ENCODE measurements at regions not wholly inside any gene's neighbourhood (a gene's known extent, or its start where the extent isn't known, plus 50 kb on each side); places are given as distances from the start of the nearest gene placed in this dataset.

GRCh38 chr14:54259821-54260220, 137.0 kb upstream of the CDKN3 start:
- Histone ChIP-seq H3K9me3 (ENCODE audit: insufficient read depth in 2 of 2, low read depth in 1 of 2, low read length in 1 of 2) (no peaks in the 10 kb centered on the region), H3K4me3 (ENCODE audit: extremely low read depth in 1 of 4, insufficient read depth in 2 of 4, low read depth in 3 of 4, low read length in 4 of 4) (no peak overlapping the region), H4K91ac (replicated peaks; ENCODE audit: insufficient read length, low read length) (no peak overlapping the region), H3K4me2 (ENCODE audit: insufficient read depth in 1 of 2, low read depth in 2 of 2, low read length in 2 of 2) (no peak overlapping the region), H3K79me2 (ENCODE audit: control insufficient read depth in 1 of 2, insufficient read depth in 2 of 2, low read length in 2 of 2) (no peaks in the 10 kb centered on the region), H3K14ac (ENCODE audit: insufficient read length) (no peak overlapping the region), H3K27me3 (replicated peaks in 1 of 4; ENCODE audit: control insufficient read depth in 3 of 4, extremely low read depth in 1 of 4, insufficient read depth in 3 of 4, low read length in 3 of 4) (no peaks in the 10 kb centered on the region), H3K79me1 (ENCODE audit: low read depth, low read length) (no peaks in the 10 kb centered on the region), H4K8ac (ENCODE audit: extremely low read depth, insufficient read depth, low read length) (no peak overlapping the region), H3K4ac (replicated peaks; ENCODE audit: insufficient read length, low read depth, low read length) (no peak overlapping the region), H2AFZ (ENCODE audit: low read length) (0 out of 2 replicates have a peak overlapping the region, but pooled peaks have one; percentile 36), H3K18ac (ENCODE audit: extremely low read depth, low read length) (no peak overlapping the region), H4K5ac (ENCODE audit: insufficient read length, low read depth, low read length) (no peak overlapping the region), H3K36me3 (ENCODE audit: control insufficient read depth in 2 of 4, insufficient read depth in 4 of 4, low read length in 3 of 4) (no peaks in the 10 kb centered on the region), H2AK5ac (ENCODE audit: low read depth, low read length) (no peak overlapping the region), H2BK5ac (ENCODE audit: low read depth, low read length) (no peak overlapping the region), H3K23me2 (ENCODE audit: low read depth, low read length) (no peaks in the 10 kb centered on the region), H2BK20ac (ENCODE audit: low read length) (no peak overlapping the region; the same call in 1 of the 2 replicates), H2BK12ac (ENCODE audit: low read depth, low read length) (no peak overlapping the region), H3K4me1 (replicated peaks in 1 of 4; ENCODE audit: control insufficient read depth in 3 of 4, insufficient read depth in 4 of 4, low read length in 3 of 4) (peaks cover 0 to 10% (median 6%) of the 10 kb centered on the region in 4 experiments; a peak in 3 of 7 replicates), H3K23ac (ENCODE audit: insufficient read length) (no peak overlapping the region), H2BK120ac (replicated peaks; ENCODE audit: low read depth, low read length) (no peak overlapping the region), H2BK15ac (ENCODE audit: low read length) (no peak overlapping the region), H3K27ac (ENCODE audit: low read depth, low read length) (no peak overlapping the region), H3K56ac (replicated peaks; ENCODE audit: insufficient read length, low read depth, low read length) (no peak overlapping the region), H3K9ac (replicated peaks in 1 of 4; ENCODE audit: extremely low read depth in 1 of 4, low read depth in 3 of 4, low read length in 3 of 4) (no peak overlapping the region), H4K20me1 (replicated peaks in 1 of 2; ENCODE audit: control insufficient read depth in 1 of 2, insufficient read depth in 2 of 2, low read length in 2 of 2) (no peaks in the 10 kb centered on the region)
- WGBS, 2 experiments (ENCODE audit: extremely low coverage in 1 of 2, insufficient coverage in 1 of 2, insufficient read length in 1 of 2, insufficient replicate concordance in 2 of 2, low coverage in 1 of 2, low lambda C conversion rate in 2 of 2, missing lambda C conversion rate in 1 of 2) = 89% methylated on average over 5 of the region's 5 CpGs; no CpG with 5 or more reads in 1 of the 2 experiments
- DNase-seq (ENCODE audit: low read depth in 1 of 2, low spot score in 2 of 2) = no peak
- POLR2A ChIA-PET (ENCODE audit: partially characterized antibody) = interaction anchor here (0.6 kb wide), 1 partner anchor 648 kb away, joined by 3 read pairs; no protein-coding TSS in a partner anchor
- CTCF ChIA-PET (ENCODE audit: partially characterized antibody) = interaction anchor here (1.0 to 1.6 kb wide), 2 partner anchors 68 to 89 kb away, joined by 4 read pairs; no protein-coding TSS in a partner anchor
- FAIRE-seq = no peak
- TF ChIP-seq BACH1 (IDR thresholded peaks at IDR 0.05; ENCODE audit: low read length) (no peak), TEAD4 (IDR thresholded peaks at IDR 0.05; ENCODE audit: low read depth, low read length) (no peak), CBX5 (IDR thresholded peaks at IDR 0.05; ENCODE audit: low read depth, low read length) (no peak), TBP (IDR thresholded peaks at IDR 0.05; ENCODE audit: low read depth, low read length) (no peak), YY1 (IDR thresholded peaks at IDR 0.05; ENCODE audit: low read depth, low read length) (no peak), RFX5 (IDR thresholded peaks at IDR 0.05; ENCODE audit: borderline replicate concordance, low read depth, low read length) (no peak), EP300 (IDR thresholded peaks at IDR 0.05; ENCODE audit: borderline replicate concordance in 1 of 2, low read depth in 2 of 2, low read length in 2 of 2) (no peak), PHF8 (conservative IDR thresholded peaks at IDR 0.05; ENCODE audit: low read depth, low read length) (no peak), SAP30 (IDR thresholded peaks at IDR 0.05; ENCODE audit: insufficient read depth, insufficient replicate concordance, low read length) (no peak), MAX (IDR thresholded peaks at IDR 0.05) (no peak), RNF2 (IDR thresholded peaks at IDR 0.05; ENCODE audit: borderline replicate concordance, low read depth, low read length, missing control alignments, poor library complexity, severe bottlenecking) (no peak), CEBPB (IDR thresholded peaks at IDR 0.05; ENCODE audit: low read depth, low read length) (no peak), GABPA (IDR thresholded peaks at IDR 0.05; ENCODE audit: borderline replicate concordance, insufficient read depth, low read length) (no peak), CTBP2 (IDR thresholded peaks at IDR 0.05; ENCODE audit: borderline replicate concordance, insufficient read depth, insufficient read length, low read length) (no peak)
